HG02759 (cell line): ENCODE measurements at regions not wholly inside any gene's neighbourhood (a gene's known extent, or its start where the extent isn't known, plus 50 kb on each side); places are given as distances from the start of the nearest gene placed in this dataset.

Experiments
- ATAC-seq: cut with Tn5 transposase; IDR thresholded peaks from one replicate; pipeline ENCODE4 v1.9.1; 2021; ENCODE audit warnings: mild to moderate bottlenecking, moderate library complexity; ENCODE audit not compliant: unreplicated experiment

GRCh38 chr4:43341741-43342140, 449.2 kb downstream of the GRXCR1 start:
- ATAC-seq, result no peak

DNA sequence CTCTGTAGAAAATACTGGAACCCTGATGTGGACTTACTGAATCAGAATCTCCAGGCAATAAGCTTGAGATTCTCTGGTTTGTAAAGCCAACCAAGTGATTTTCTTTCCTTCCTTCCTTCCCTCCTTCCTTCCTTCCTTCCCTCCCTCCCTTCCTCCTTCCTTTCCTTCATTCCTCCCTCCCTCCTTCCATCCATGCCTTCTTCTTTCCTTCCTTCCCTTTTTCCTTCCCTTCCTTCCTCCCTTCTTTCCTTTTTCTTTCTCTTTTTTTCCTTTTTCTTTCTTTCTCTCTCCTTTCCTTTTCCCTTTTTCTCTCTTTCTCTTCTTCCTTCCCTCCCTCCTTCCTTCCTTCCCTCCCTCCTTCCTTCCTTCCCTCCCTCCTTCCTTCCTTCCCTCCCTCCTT, 450.8 kb downstream of the GRXCR1 start:
- no peak for ATAC-seq

DNA sequence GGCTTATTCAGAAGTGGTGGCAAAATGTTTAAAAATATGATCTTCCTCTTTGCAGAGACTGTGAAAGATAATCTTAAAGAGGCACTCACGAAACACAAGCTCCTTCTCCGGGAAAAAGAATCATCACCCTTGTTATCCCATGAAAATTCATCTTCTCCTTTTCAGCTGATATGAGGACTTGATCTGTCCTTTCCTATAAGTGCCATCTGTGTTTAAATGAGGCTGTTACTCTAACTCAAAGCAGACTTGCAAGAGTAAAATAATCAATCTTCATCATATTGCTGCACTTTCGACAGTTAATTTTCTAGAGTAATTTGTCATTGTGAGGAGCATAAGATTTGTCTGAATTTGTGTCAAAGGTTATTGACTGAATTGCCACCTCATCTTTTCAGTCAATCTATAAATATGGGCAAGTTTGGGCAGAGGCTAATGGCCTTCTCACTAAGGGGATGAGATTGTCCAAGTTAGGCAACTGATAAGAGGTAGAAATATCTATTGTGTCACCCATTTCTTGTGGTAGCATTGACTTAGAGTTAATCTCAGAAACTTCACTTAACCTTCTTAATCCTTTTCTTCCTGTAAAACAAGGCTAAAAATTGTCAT, 452.9 kb downstream of the GRXCR1 start:
- no peak for ATAC-seq

DNA sequence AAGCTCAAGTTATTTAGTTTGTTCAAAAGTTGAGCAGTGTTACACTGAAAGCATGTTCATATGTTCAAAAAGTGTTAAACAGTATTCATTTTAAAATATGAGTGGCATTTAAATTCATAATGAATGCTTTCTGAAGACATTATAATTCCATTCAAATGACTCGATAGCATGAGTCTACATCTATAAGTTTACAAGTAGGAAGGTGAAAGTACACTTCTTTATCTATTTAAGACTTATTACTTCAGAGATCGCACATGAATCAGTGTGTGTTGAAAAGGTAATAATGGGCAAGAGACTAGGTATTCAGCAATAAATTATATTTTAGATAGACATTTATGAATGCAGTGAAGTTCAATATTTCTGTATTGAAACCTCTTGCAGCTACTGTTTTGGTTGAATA, 456.1 kb downstream of the GRXCR1 start:
- ATAC-seq, result no peak

GRCh38 chr4:43351970-43352806, 459.7 kb downstream of the GRXCR1 start:
- ATAC-seq, result no peak

- ATAC-seq, result no peak
Observed at GRCh38 chr4:43352859-43353258, 460.3 kb downstream of the GRXCR1 start.

DNA sequence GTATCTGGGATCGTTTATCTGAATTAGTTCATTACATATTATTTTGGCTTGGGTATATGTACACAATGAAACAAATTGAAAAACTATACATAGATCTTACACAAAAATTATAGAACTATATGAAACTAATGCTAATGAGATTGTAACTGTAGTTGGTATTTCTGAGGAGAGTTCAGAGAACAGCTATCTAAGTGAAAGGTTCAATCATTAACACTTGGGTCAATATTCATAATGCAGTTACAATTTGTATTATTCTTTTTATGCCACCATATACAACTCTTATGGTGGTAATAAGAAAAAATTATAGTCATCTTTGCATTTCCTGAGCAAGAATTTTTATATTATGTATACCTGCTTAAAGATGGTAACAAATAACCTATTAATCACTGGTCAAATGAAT, 461.0 kb downstream of the GRXCR1 start:
- ATAC-seq, result no peak

DNA sequence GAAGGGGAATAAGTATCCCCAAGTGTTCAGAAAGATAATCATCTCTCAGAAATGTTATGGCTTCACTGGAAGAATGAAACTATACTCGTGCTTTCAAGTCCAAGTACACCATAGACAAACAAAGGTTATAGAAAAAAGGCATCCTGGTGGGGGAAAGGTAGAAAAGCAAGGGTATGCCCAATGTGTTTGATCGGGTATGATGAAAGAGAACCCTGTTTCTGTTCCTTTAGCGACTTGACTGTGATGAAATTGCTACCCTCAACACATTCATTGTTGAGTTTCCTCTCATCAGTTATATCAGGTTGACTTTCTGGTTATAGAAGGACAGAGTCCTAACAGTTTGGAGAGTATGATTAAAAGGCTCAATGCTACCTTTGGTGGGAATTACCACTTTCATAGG, 464.3 kb downstream of the GRXCR1 start:
- ATAC-seq, result no peak

GRCh38 chr4:43357252-43357974, 464.9 kb downstream of the GRXCR1 start:
- ATAC-seq, result no peak

- no peak for ATAC-seq
Observed at GRCh38 chr4:43360296-43360695, 467.8 kb downstream of the GRXCR1 start.

- ATAC-seq, result no peak
Observed at GRCh38 chr4:43362875-43363636, 470.5 kb downstream of the GRXCR1 start.

GRCh38 chr4:43369036-43369594, 476.6 kb downstream of the GRXCR1 start:
- ATAC-seq, result no peak

GRCh38 chr4:43373201-43373600, 480.7 kb downstream of the GRXCR1 start:
- no peak for ATAC-seq

DNA sequence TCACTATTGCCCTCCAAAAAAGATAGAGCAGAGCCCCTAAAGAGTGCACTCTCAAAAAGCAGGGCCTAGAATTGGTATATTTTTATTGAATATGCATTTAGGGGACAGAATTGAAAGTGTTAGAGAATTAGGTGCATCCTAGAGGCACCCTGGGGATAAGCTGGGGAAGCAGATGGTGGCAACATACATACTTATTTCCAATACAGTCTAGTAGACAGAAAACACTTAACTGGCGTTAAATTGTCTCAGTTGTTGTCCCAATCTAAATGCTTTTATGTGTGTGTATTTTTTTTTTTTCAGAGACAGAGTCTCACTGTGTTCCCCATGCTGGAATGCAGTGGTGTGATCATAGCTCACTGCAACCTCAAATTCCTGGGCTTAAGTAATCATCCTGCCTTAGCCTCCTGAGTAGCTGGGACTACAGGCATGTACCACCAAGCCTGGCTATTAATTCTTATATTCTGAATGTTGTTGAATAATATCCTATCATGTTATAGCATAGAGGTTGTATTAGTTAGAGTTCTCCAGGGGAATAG, 481.8 kb downstream of the GRXCR1 start:
- no peak for ATAC-seq

DNA sequence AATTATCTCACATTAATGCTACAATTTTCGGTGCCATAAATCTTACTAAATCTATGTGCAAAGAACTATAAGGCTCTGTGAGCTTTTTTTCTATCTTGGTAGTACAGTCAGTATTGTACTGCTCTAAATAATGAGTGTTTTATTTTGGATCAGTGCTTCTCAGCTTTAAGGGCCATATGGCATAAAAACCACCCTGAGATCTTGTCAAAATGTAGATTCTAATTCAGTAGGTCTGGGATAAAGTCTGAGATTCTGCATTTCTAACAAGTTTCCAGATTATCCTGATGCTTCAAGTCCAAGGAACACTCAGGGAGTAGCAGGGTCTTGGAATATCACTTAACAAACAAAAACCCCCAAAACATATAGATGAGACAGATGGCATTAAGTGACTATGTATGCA, 486.5 kb downstream of the GRXCR1 start:
- ATAC-seq, result no peak

GRCh38 chr4:43380093-43380492, 487.6 kb downstream of the GRXCR1 start:
- ATAC-seq, result no peak

GRCh38 chr4:43391069-43391468, 498.6 kb downstream of the GRXCR1 start:
- no peak for ATAC-seq

- no peak for ATAC-seq
Observed at GRCh38 chr4:43394976-43395375, 502.5 kb downstream of the GRXCR1 start.

GRCh38 chr4:43399726-43400125, 507.2 kb downstream of the GRXCR1 start:
- no peak for ATAC-seq

- ATAC-seq, result no peak
Observed at GRCh38 chr4:43402393-43402792, 509.9 kb downstream of the GRXCR1 start.

DNA sequence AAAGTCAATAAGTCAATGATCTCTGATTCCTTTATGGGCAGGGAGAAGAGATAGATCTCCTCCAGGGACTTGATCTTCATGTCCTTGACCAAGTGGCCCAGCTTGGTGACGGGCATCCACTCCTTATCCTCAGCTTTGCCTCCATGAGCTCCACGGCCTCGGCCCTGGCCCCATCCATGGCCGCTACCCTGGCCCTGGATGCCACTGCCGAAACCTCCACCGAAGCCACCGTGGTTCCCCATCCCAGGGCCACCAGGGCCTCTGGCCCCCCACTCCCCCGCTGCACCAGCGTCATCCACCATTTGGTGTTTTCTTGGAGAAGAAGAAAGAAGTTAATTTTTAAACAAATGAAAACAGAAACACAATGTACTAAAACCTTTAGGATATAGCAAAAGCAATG, 518.1 kb downstream of the GRXCR1 start:
- no peak for ATAC-seq
